IMR-90 (cell line): ENCODE measurements at regions not wholly inside any gene's neighbourhood (a gene's known extent, or its start where the extent isn't known, plus 50 kb on each side); places are given as distances from the start of the nearest gene placed in this dataset.

ENCODE experiments used
- BHLHE40 ChIP-seq: fragments of 150-350 bp; IDR thresholded peaks from 2 replicates; pipeline ENCODE4 v1.6.1; 2016; ENCODE audit warnings: mild to moderate bottlenecking, low read depth, low read length
- FOS ChIP-seq: fragments of 150-350 bp; IDR thresholded peaks from 2 replicates; pipeline ENCODE4 v1.6.1; 2016; ENCODE audit warnings: low read depth, low read length
- MXI1 ChIP-seq: IDR thresholded peaks from 2 replicates; pipeline ENCODE4 v1.6.1; 2012; ENCODE audit warnings: low read depth, mild to moderate bottlenecking, low read length, moderate library complexity, borderline replicate concordance
- NFE2L2 ChIP-seq: fragments of 150-350 bp; IDR thresholded peaks from 2 replicates; pipeline ENCODE4 v1.6.1; 2016; ENCODE audit warnings: low read depth, mild to moderate bottlenecking, low read length
- POLR2A ChIP-seq: IDR thresholded peaks from 2 replicates; pipeline ENCODE4 v1.6.1; 2012; ENCODE audit warnings: mild to moderate bottlenecking, low read depth, low read length
- RAD21 ChIP-seq: IDR thresholded peaks from 2 replicates; pipeline ENCODE4 v1.6.1; 2012; ENCODE audit warnings: low read length, improper control_type of control experiment
- RCOR1 ChIP-seq: IDR thresholded peaks from 2 replicates; pipeline ENCODE4 v1.6.1; 2012; ENCODE audit warnings: mild to moderate bottlenecking, low read length, improper control_type of control experiment; ENCODE audit not compliant: insufficient replicate concordance
- RFX5 ChIP-seq: IDR thresholded peaks from 2 replicates; pipeline ENCODE4 v1.8.0; 2012; ENCODE audit warnings: low read depth, mild to moderate bottlenecking, low read length, moderate library complexity
- SMC3 ChIP-seq: fragments of 150-350 bp; IDR thresholded peaks from 2 replicates; pipeline ENCODE4 v1.6.1; 2016; ENCODE audit warnings: low read depth, mild to moderate bottlenecking, antibody characterized with exemption, low read length, moderate library complexity
- TF ChIP-seq, protein P1 (sequence below): conservative IDR thresholded peaks from 2 replicates; pipeline ENCODE4 v1.5.1; 2012; ENCODE audit warnings: mild to moderate bottlenecking, low read depth, low read length, improper control_type of control experiment
- TF ChIP-seq, protein P2 (sequence below): fragments of 150-350 bp; IDR thresholded peaks from 2 replicates; pipeline ENCODE4 v1.6.1; 2017; ENCODE audit warnings: mild to moderate bottlenecking, antibody characterized with exemption, low read length, low read depth

DNA sequence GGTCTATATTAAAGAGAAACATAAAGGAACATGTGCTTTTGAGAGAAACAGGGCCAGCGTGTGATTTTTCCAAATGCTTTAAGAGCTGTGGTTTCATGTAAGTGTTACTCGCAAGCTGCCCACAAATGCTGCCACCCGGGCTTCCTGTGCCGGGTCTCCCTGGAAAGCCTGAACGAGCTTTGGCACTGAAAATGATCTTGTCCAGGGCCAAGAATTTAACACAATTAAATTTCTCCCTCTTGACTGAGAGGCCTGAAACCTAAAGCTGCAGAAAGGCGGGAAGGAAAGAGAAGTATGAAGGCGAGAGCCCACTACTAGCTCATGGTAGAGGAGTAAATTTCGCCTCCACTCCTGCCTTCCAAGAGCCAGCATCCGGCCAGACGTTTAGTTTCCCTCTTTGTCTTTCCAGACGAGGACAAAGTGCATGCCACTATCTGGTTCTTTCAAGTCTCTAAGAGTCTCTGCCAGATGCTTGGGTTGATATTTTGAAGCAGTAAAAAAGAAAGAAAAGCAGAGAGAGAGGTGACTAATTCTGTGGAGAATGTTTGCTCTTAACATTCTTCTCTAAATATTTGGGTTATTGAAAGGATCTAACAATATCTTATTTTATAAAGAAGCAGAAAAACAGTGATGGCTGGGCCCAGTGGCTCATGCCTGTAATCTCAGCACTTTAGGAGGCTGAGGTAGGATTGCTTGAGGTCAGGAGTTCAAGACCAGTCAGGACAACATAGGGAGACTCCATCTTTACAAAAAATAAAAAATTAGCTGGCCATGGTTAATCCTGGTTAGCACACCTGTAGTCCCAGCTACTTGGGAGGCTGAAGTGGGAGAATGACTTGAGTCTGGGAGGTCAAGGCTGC lies 100.0 kb upstream of the HNRNPU start:
- TF ChIP-seq, protein P1, sequence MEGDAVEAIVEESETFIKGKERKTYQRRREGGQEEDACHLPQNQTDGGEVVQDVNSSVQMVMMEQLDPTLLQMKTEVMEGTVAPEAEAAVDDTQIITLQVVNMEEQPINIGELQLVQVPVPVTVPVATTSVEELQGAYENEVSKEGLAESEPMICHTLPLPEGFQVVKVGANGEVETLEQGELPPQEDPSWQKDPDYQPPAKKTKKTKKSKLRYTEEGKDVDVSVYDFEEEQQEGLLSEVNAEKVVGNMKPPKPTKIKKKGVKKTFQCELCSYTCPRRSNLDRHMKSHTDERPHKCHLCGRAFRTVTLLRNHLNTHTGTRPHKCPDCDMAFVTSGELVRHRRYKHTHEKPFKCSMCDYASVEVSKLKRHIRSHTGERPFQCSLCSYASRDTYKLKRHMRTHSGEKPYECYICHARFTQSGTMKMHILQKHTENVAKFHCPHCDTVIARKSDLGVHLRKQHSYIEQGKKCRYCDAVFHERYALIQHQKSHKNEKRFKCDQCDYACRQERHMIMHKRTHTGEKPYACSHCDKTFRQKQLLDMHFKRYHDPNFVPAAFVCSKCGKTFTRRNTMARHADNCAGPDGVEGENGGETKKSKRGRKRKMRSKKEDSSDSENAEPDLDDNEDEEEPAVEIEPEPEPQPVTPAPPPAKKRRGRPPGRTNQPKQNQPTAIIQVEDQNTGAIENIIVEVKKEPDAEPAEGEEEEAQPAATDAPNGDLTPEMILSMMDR, result no peak
- TF ChIP-seq RAD21, result no peak
- peak; percentile 36; the same call in 1 of the 2 replicates for TF ChIP-seq FOS
- TF ChIP-seq NFE2L2, result no peak
- TF ChIP-seq POLR2A, result no peak
- TF ChIP-seq, protein P2, sequence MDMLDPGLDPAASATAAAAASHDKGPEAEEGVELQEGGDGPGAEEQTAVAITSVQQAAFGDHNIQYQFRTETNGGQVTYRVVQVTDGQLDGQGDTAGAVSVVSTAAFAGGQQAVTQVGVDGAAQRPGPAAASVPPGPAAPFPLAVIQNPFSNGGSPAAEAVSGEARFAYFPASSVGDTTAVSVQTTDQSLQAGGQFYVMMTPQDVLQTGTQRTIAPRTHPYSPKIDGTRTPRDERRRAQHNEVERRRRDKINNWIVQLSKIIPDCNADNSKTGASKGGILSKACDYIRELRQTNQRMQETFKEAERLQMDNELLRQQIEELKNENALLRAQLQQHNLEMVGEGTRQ, result no peak
- TF ChIP-seq RCOR1, result no peak
- TF ChIP-seq SMC3, result no peak
- TF ChIP-seq RFX5, result no peak
- TF ChIP-seq BHLHE40, result no peak
- TF ChIP-seq MXI1, result no peak
